OCI-LY7 (cell line): ENCODE measurements at regions not wholly inside any gene's neighbourhood (a gene's known extent, or its start where the extent isn't known, plus 50 kb on each side); places are given as distances from the start of the nearest gene placed in this dataset.

Experiments
- CTCF ChIP-seq: fragments of 200-600 bp; sonication (generic); conservative IDR thresholded peaks from 2 replicates; pipeline ENCODE4 v1.5.1; 2014; ENCODE audit warnings: mild to moderate bottlenecking, antibody characterized with exemption, low read length, moderate library complexity, mixed read lengths
- EZH2phosphoT487 ChIP-seq: fragments of 200-600 bp; sonication (generic); IDR thresholded peaks from 2 replicates; pipeline ENCODE4 v1.6.1; 2018; ENCODE audit warnings: low read depth, borderline replicate concordance, mild to moderate bottlenecking, mixed run types, antibody characterized with exemption, low read length, moderate library complexity, mixed read lengths

GRCh38 chr13:88623150-88623549 is 952.0 kb downstream of the SLITRK5 start:
- no peak for TF ChIP-seq CTCF
- TF ChIP-seq EZH2phosphoT487, result no peak
